ENCODE measurements at regions not wholly inside any gene's neighbourhood (a gene's known extent, or its start where the extent isn't known, plus 50 kb on each side); places are given as distances from the start of the nearest gene placed in this dataset.

- TF ChIP-seq, protein P1, sequence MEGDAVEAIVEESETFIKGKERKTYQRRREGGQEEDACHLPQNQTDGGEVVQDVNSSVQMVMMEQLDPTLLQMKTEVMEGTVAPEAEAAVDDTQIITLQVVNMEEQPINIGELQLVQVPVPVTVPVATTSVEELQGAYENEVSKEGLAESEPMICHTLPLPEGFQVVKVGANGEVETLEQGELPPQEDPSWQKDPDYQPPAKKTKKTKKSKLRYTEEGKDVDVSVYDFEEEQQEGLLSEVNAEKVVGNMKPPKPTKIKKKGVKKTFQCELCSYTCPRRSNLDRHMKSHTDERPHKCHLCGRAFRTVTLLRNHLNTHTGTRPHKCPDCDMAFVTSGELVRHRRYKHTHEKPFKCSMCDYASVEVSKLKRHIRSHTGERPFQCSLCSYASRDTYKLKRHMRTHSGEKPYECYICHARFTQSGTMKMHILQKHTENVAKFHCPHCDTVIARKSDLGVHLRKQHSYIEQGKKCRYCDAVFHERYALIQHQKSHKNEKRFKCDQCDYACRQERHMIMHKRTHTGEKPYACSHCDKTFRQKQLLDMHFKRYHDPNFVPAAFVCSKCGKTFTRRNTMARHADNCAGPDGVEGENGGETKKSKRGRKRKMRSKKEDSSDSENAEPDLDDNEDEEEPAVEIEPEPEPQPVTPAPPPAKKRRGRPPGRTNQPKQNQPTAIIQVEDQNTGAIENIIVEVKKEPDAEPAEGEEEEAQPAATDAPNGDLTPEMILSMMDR (IDR thresholded peaks at IDR 0.05), result no peak
- TF ChIP-seq POLR2A (IDR thresholded peaks at IDR 0.05), result no peak
- TF ChIP-seq POLR2AphosphoS5 (IDR thresholded peaks at IDR 0.05), result no peak
Observed at GRCh38 chr2:104481341-104481740, 372.6 kb upstream of the POU3F3 start.
